ENCODE measurements at regions not wholly inside any gene's neighbourhood (a gene's known extent, or its start where the extent isn't known, plus 50 kb on each side); places are given as distances from the start of the nearest gene placed in this dataset.

DNA sequence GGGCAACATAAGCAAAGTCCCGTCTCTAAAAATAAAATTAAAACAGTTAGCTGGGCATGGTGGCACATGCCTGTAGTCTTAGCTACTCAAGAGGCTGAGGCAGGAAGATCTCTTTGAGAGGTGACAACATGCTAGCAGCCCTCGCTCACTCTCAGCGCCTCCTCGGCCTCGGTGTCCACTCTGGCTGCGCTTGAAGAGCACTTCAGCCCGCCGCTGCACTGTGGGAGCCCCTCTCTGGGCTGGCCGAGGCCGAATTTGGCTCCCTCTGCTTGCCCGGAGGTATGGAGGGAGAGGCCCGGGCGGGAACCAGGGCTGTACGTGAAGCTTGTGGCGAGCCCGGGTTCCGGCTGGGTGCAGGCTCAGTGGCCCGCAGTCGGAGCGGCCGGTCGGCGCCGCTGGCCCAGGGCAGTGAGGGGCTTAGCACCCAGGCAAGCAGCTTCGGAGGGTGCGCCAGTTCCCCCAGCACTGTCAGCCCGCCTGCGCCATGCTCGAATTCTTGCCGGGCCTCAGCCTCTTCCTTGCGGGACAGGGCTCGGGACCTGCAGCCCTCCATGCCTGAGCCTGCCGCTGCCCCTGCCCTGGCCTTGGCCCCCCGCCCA lies 138.3 kb downstream of the MAP3K21 start:
- TF ChIP-seq CTCF (IDR thresholded peaks at IDR 0.05) (no peak), POLR2A (IDR thresholded peaks at IDR 0.05) (no peak)

All from body of pancreas (tissue), 4 donors.